SU-DHL-6 (cell line): ENCODE measurements at regions not wholly inside any gene's neighbourhood (a gene's known extent, or its start where the extent isn't known, plus 50 kb on each side); places are given as distances from the start of the nearest gene placed in this dataset.

ENCODE experiments used
- CTCF ChIP-seq: fragments of 200-600 bp; sonication (generic); IDR thresholded peaks from one replicate; pipeline ENCODE4 v1.5.1; 2017; ENCODE audit warnings: antibody characterized with exemption, mild to moderate bottlenecking, low read length, moderate library complexity; ENCODE audit not compliant: insufficient read depth, poor library complexity, severe bottlenecking
- EZH2phosphoT487 ChIP-seq: fragments of 200-600 bp; sonication (generic), shearing (Covaris generic); conservative IDR thresholded peaks from 2 replicates; pipeline ENCODE4 v1.6.1; 2018; ENCODE audit warnings: mild to moderate bottlenecking, antibody characterized with exemption, low read length, moderate library complexity, mixed read lengths

GRCh38 chr3:74390121-74390877, 224.2 kb downstream of the CNTN3 start:
- no peak for TF ChIP-seq CTCF
- TF ChIP-seq EZH2phosphoT487 = no peak
